WTC11 (cell line): ENCODE measurements at regions not wholly inside any gene's neighbourhood (a gene's known extent, or its start where the extent isn't known, plus 50 kb on each side); places are given as distances from the start of the nearest gene placed in this dataset.

Experiments
- ATAC-seq: fragments of 200-7000 bp; cut with Tn5 transposase; 2 replicates; pipeline ENCODE4 v1.10.0; 2021; ENCODE audit warnings: mild to moderate bottlenecking, moderate library complexity
- CTCF ChIA-PET: fragments of 300-600 bp; sonication (Branson Sonifier 250); formaldehyde crosslinking; loops from one replicate; lab custom pipeline; 2021; ENCODE audit warnings: antibody characterized with exemption; lab: Charles Lee
- POLR2A ChIA-PET: fragments of 350-600 bp; sonication (Branson Sonifier 250); formaldehyde crosslinking; loops from one replicate; lab custom pipeline; 2021; ENCODE audit warnings: antibody characterized with exemption; lab: Charles Lee
- DNase-seq: peaks from one replicate; pipeline ENCODE4 v3.0.0; 2021; ENCODE audit warnings: low spot score
- H3K27ac Mint-ChIP-seq: 2 replicates; pipeline ENCODE4 v1.8.0; 2021; ENCODE audit warnings: mixed read lengths
- H3K27me3 Mint-ChIP-seq: 2 replicates; pipeline ENCODE4 v1.8.0; 2021; ENCODE audit warnings: low read depth, mild to moderate bottlenecking, moderate library complexity, mixed read lengths
- H3K36me3 Mint-ChIP-seq: 2 replicates; pipeline ENCODE4 v1.8.0; 2021; ENCODE audit warnings: mixed read lengths
- H3K4me1 Mint-ChIP-seq: 2 replicates; pipeline ENCODE4 v1.8.0; 2022; ENCODE audit warnings: mixed read lengths
- H3K4me3 Mint-ChIP-seq: 2 replicates; pipeline ENCODE4 v1.8.0; 2021; ENCODE audit warnings: mild to moderate bottlenecking, moderate library complexity, mixed read lengths
- H3K9me3 Mint-ChIP-seq: 2 replicates; pipeline ENCODE4 v1.8.0; 2021; ENCODE audit warnings: mixed read lengths
- CBFB ChIP-seq: sonication (generic); formaldehyde crosslinking; IDR thresholded peaks from 2 replicates; pipeline ENCODE4 v1.8.1; 2022; ENCODE audit warnings: mild to moderate bottlenecking, low read depth, missing genetic modification reagents
- EMX1 ChIP-seq: fragments of 250-450 bp; sonication (Bioruptor Pico); IDR thresholded peaks from 2 replicates; pipeline ENCODE4 v1.8.0; 2021; ENCODE audit warnings: mild to moderate bottlenecking
- ERG ChIP-seq: fragments of 250-450 bp; sonication (Bioruptor Pico); IDR thresholded peaks from 2 replicates; pipeline ENCODE4 v1.8.0; 2021; ENCODE audit warnings: mild to moderate bottlenecking
- ETV6 ChIP-seq: sonication (generic); formaldehyde crosslinking; IDR thresholded peaks from 2 replicates; pipeline ENCODE4 v1.8.1; 2022; ENCODE audit warnings: mild to moderate bottlenecking, missing genetic modification reagents
- GRHL2 ChIP-seq: fragments of 250-450 bp; sonication (Bioruptor Pico); IDR thresholded peaks from 2 replicates; pipeline ENCODE4 v1.8.0; 2022; ENCODE audit warnings: mild to moderate bottlenecking, moderate library complexity; ENCODE audit not compliant: insufficient replicate concordance, severe bottlenecking
- NFATC4 ChIP-seq: fragments of 250-450 bp; sonication (Bioruptor Pico); IDR thresholded peaks from 2 replicates; pipeline ENCODE4 v1.9.0; 2021; ENCODE audit warnings: mild to moderate bottlenecking
- NR1H2 ChIP-seq: sonication (generic); formaldehyde crosslinking; IDR thresholded peaks from 2 replicates; pipeline ENCODE4 v1.9.0; 2021; ENCODE audit warnings: mild to moderate bottlenecking, moderate library complexity, missing genetic modification reagents
- NR2C2 ChIP-seq: sonication (generic); formaldehyde crosslinking; IDR thresholded peaks from 2 replicates; pipeline ENCODE4 v1.8.0; 2022; ENCODE audit warnings: mild to moderate bottlenecking, missing genetic modification reagents
- RELA ChIP-seq: sonication (generic); formaldehyde crosslinking; IDR thresholded peaks from 2 replicates; pipeline ENCODE4 v1.8.1; 2022; ENCODE audit warnings: missing genetic modification reagents, mild to moderate bottlenecking, borderline replicate concordance
- SP1 ChIP-seq: sonication (generic); formaldehyde crosslinking; conservative IDR thresholded peaks from 2 replicates; pipeline ENCODE4 v1.8.1; 2022; ENCODE audit warnings: missing genetic modification reagents
- ZBTB43 ChIP-seq: sonication (generic); formaldehyde crosslinking; IDR thresholded peaks from 2 replicates; pipeline ENCODE4 v1.8.1; 2023; ENCODE audit warnings: mild to moderate bottlenecking, missing genetic modification reagents
- ZNF121 ChIP-seq: sonication (generic); formaldehyde crosslinking; IDR thresholded peaks from 2 replicates; pipeline ENCODE4 v1.8.0; 2023; ENCODE audit warnings: missing genetic modification reagents
- ZNF138 ChIP-seq: sonication (generic); formaldehyde crosslinking; conservative IDR thresholded peaks from 2 replicates; pipeline ENCODE4 v1.8.1; 2022; ENCODE audit warnings: mild to moderate bottlenecking, moderate library complexity, missing genetic modification reagents
- ZNF512 ChIP-seq: sonication (generic); formaldehyde crosslinking; IDR thresholded peaks from 2 replicates; pipeline ENCODE4 v1.8.1; 2022; ENCODE audit warnings: missing genetic modification reagents, borderline replicate concordance
- ZNF532 ChIP-seq: fragments of 250-450 bp; sonication (Bioruptor Pico); IDR thresholded peaks from 2 replicates; pipeline ENCODE4 v1.9.0; 2021; ENCODE audit warnings: mild to moderate bottlenecking, borderline replicate concordance
- TF ChIP-seq, protein P1 (sequence below): sonication (generic); formaldehyde crosslinking; conservative IDR thresholded peaks from 2 replicates; pipeline ENCODE4 v1.8.1; 2023; ENCODE audit warnings: mild to moderate bottlenecking, low read depth, missing genetic modification reagents, moderate library complexity
- TF ChIP-seq, protein P2 (sequence below): sonication (generic); formaldehyde crosslinking; IDR thresholded peaks from 2 replicates; pipeline ENCODE4 v1.8.0; 2023; ENCODE audit warnings: mild to moderate bottlenecking, missing genetic modification reagents

- POLR2A ChIA-PET, result no interaction called here
- TF ChIP-seq, protein P1, sequence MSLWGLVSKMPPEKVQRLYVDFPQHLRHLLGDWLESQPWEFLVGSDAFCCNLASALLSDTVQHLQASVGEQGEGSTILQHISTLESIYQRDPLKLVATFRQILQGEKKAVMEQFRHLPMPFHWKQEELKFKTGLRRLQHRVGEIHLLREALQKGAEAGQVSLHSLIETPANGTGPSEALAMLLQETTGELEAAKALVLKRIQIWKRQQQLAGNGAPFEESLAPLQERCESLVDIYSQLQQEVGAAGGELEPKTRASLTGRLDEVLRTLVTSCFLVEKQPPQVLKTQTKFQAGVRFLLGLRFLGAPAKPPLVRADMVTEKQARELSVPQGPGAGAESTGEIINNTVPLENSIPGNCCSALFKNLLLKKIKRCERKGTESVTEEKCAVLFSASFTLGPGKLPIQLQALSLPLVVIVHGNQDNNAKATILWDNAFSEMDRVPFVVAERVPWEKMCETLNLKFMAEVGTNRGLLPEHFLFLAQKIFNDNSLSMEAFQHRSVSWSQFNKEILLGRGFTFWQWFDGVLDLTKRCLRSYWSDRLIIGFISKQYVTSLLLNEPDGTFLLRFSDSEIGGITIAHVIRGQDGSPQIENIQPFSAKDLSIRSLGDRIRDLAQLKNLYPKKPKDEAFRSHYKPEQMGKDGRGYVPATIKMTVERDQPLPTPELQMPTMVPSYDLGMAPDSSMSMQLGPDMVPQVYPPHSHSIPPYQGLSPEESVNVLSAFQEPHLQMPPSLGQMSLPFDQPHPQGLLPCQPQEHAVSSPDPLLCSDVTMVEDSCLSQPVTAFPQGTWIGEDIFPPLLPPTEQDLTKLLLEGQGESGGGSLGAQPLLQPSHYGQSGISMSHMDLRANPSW (CRISPR knock-in tag), result no peak
- TF ChIP-seq ZNF532, result no peak
- CTCF ChIA-PET, result no interaction called here
- no peak overlapping the region for H3K4me3 Mint-ChIP-seq
- no peaks in the 10 kb centered on the region for H3K27me3 Mint-ChIP-seq
- ATAC-seq (no peak), DNase-seq (no peak)
- peaks cover 26% of the 10 kb centered on the region for H3K4me1 Mint-ChIP-seq
- H3K36me3 Mint-ChIP-seq, result no peaks in the 10 kb centered on the region
- H3K9me3 Mint-ChIP-seq, result 0 out of 2 replicates have a peak, but pooled peaks cover 4% of the 10 kb centered on the region
- H3K27ac Mint-ChIP-seq, result no peak overlapping the region
Observed at GRCh38 chr4:98796991-98797390, 131.9 kb downstream of the EIF4E start.

GRCh38 chr4:98794565-98795205 is 134.2 kb downstream of the EIF4E start:
- H3K9me3 Mint-ChIP-seq, result peaks cover 1% of the 10 kb centered on the region; the same call in 1 of the 2 replicates
- H3K27ac Mint-ChIP-seq, result no peak overlapping the region
- no peak overlapping the region for H3K4me3 Mint-ChIP-seq
- ATAC-seq (peak; percentile 74), DNase-seq (no peak)
- H3K4me1 Mint-ChIP-seq, result peaks cover 26% of the 10 kb centered on the region
- no peak for TF ChIP-seq GRHL2 (CRISPR knock-in tag)
- TF ChIP-seq ZNF121 (CRISPR knock-in tag), result no peak
- no peak for TF ChIP-seq NR1H2 (CRISPR knock-in tag)
- no peak for TF ChIP-seq ZNF138 (CRISPR knock-in tag)
- H3K36me3 Mint-ChIP-seq, result no peaks in the 10 kb centered on the region
- ChIA-PET CTCF (interaction anchor here (0.7 kb wide), 1 partner anchor 9 kb away, joined by 3 read pairs; no protein-coding TSS in a partner anchor), POLR2A (no interaction called here)
- H3K27me3 Mint-ChIP-seq, result no peaks in the 10 kb centered on the region

GRCh38 chr4:98793658-98794057 is 135.2 kb upstream of the TSPAN5 start:
- Mint-ChIP-seq H3K4me3 (no peak overlapping the region), H3K36me3 (no peaks in the 10 kb centered on the region), H3K9me3 (peaks cover 10% of the 10 kb centered on the region), H3K27ac (no peak overlapping the region), H3K4me1 (peaks cover 23% of the 10 kb centered on the region), H3K27me3 (no peaks in the 10 kb centered on the region)
- ChIA-PET CTCF (no interaction called here), POLR2A (no interaction called here)
- DNase-seq (no peak), ATAC-seq (no peak)
- TF ChIP-seq ETV6 (CRISPR knock-in tag) (no peak), ZBTB43 (CRISPR knock-in tag) (no peak), ZNF512 (CRISPR knock-in tag) (no peak), SP1 (CRISPR knock-in tag) (no peak), NFATC4 (CRISPR knock-in tag) (no peak), NR2C2 (no peak), EMX1 (CRISPR knock-in tag) (no peak), RELA (CRISPR knock-in tag) (no peak), ERG (no peak), CBFB (CRISPR knock-in tag) (no peak)
- TF ChIP-seq, protein P2, sequence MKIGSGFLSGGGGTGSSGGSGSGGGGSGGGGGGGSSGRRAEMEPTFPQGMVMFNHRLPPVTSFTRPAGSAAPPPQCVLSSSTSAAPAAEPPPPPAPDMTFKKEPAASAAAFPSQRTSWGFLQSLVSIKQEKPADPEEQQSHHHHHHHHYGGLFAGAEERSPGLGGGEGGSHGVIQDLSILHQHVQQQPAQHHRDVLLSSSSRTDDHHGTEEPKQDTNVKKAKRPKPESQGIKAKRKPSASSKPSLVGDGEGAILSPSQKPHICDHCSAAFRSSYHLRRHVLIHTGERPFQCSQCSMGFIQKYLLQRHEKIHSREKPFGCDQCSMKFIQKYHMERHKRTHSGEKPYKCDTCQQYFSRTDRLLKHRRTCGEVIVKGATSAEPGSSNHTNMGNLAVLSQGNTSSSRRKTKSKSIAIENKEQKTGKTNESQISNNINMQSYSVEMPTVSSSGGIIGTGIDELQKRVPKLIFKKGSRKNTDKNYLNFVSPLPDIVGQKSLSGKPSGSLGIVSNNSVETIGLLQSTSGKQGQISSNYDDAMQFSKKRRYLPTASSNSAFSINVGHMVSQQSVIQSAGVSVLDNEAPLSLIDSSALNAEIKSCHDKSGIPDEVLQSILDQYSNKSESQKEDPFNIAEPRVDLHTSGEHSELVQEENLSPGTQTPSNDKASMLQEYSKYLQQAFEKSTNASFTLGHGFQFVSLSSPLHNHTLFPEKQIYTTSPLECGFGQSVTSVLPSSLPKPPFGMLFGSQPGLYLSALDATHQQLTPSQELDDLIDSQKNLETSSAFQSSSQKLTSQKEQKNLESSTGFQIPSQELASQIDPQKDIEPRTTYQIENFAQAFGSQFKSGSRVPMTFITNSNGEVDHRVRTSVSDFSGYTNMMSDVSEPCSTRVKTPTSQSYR, result no peak
